Right lobe of liver (tissue), 4 donors: ENCODE measurements at regions not wholly inside any gene's neighbourhood (a gene's known extent, or its start where the extent isn't known, plus 50 kb on each side); places are given as distances from the start of the nearest gene placed in this dataset.

Experiments used
- CTCF ChIP-seq, 4 donors: fragments of 200-600 bp in 3 of 4; fragments of 450-650 bp in 1 of 4; IDR thresholded peaks; one replicate each; pipeline versions ENCODE4 v1.5.1 to v1.8.0; 2016 to 2022; ENCODE audit warnings: antibody characterized with exemption in 4 of 4, mild to moderate bottlenecking in 2 of 4
- POLR2A ChIP-seq: fragments of 450-650 bp; IDR thresholded peaks from one replicate; pipeline ENCODE4 v1.6.1; 2017; ENCODE audit warnings: antibody characterized with exemption, mild to moderate bottlenecking
- donor health status: DM: no; HTN: no; CAD: no.
- donor health status: DM: no; HTN: no; CAD: no.
- donor health status: DM: no; HTN: yes; CAD: no.

GRCh38 chr2:106995556-106995955, 109.6 kb upstream of the ST6GAL2 start:
- TF ChIP-seq CTCF (IDR thresholded peaks at IDR 0.05): no peak
- no peak for TF ChIP-seq POLR2A
